ENCODE measurements at regions not wholly inside any gene's neighbourhood (a gene's known extent, or its start where the extent isn't known, plus 50 kb on each side); places are given as distances from the start of the nearest gene placed in this dataset.

- H3K9me3 ChIP-seq (ENCODE audit: control insufficient read depth, insufficient read depth, low read length): no peaks in the 10 kb centered on the region
- H3K9me2 ChIP-seq (replicated peaks; ENCODE audit: control insufficient read depth, low read length): no peaks in the 10 kb centered on the region
- H4K20me1 ChIP-seq (ENCODE audit: control insufficient read depth, insufficient read depth, low read depth, low read length): no peaks in the 10 kb centered on the region
- no peak overlapping the region for H3K4me3 ChIP-seq (ENCODE audit: low read length)
- H3K27me3 ChIP-seq (ENCODE audit: control insufficient read depth, low read length): no peaks in the 10 kb centered on the region
- peaks cover 40% of the 10 kb centered on the region for H3K4me1 ChIP-seq (ENCODE audit: control insufficient read depth, low read length)
- H3K27ac ChIP-seq (ENCODE audit: low read depth, low read length): no peak overlapping the region
- no peaks in the 10 kb centered on the region for H3K36me3 ChIP-seq (ENCODE audit: control insufficient read depth, low read length)
- no peak for TF ChIP-seq EZH2phosphoT487 (IDR thresholded peaks at IDR 0.05; ENCODE audit: borderline replicate concordance, low read length)
- no peak for TF ChIP-seq CTCF (IDR thresholded peaks at IDR 0.05; ENCODE audit: low read depth, low read length, poor library complexity, severe bottlenecking)
- H3K79me2 ChIP-seq (ENCODE audit: control insufficient read depth, low read length): no peaks in the 10 kb centered on the region
- 0 out of 2 replicates have a peak, but pooled peaks cover 6% of the 10 kb centered on the region for H3F3A ChIP-seq (ENCODE audit: control insufficient read depth, insufficient read depth)
- no peak overlapping the region for H3K4me2 ChIP-seq (ENCODE audit: low read length)
These were observed 118.1 kb upstream of the FRY start for GRCh38 chr13:31913459-31913858.

GRCh38 chr13:31914843-31915242 is 116.7 kb upstream of the FRY start:
- Histone ChIP-seq H3K4me2 (ENCODE audit: low read length) (no peak overlapping the region), H3K4me1 (ENCODE audit: control insufficient read depth, low read length) (peaks cover 35% of the 10 kb centered on the region), H3K27me3 (ENCODE audit: control insufficient read depth, low read length) (no peaks in the 10 kb centered on the region), H3K9me3 (ENCODE audit: control insufficient read depth, insufficient read depth, low read length) (no peaks in the 10 kb centered on the region), H3K79me2 (ENCODE audit: control insufficient read depth, low read length) (no peaks in the 10 kb centered on the region), H3K9me2 (replicated peaks; ENCODE audit: control insufficient read depth, low read length) (no peaks in the 10 kb centered on the region), H4K20me1 (ENCODE audit: control insufficient read depth, insufficient read depth, low read depth, low read length) (no peaks in the 10 kb centered on the region), H3K4me3 (ENCODE audit: low read length) (no peak overlapping the region), H3K27ac (ENCODE audit: low read depth, low read length) (no peak overlapping the region), H3K36me3 (ENCODE audit: control insufficient read depth, low read length) (no peaks in the 10 kb centered on the region), H3F3A (ENCODE audit: control insufficient read depth, insufficient read depth) (0 out of 2 replicates have a peak, but pooled peaks cover 4% of the 10 kb centered on the region)
- TF ChIP-seq CTCF (IDR thresholded peaks at IDR 0.05; ENCODE audit: low read depth, low read length, poor library complexity, severe bottlenecking) (no peak), EZH2phosphoT487 (IDR thresholded peaks at IDR 0.05; ENCODE audit: borderline replicate concordance, low read length) (no peak)

GRCh38 chr13:31918707-31919106 is 112.9 kb upstream of the FRY start:
- Histone ChIP-seq H3K36me3 (ENCODE audit: control insufficient read depth, low read length) (no peaks in the 10 kb centered on the region), H3K4me2 (ENCODE audit: low read length) (no peak overlapping the region), H3K4me3 (ENCODE audit: low read length) (no peak overlapping the region), H4K20me1 (ENCODE audit: control insufficient read depth, insufficient read depth, low read depth, low read length) (no peaks in the 10 kb centered on the region), H3K9me3 (ENCODE audit: control insufficient read depth, insufficient read depth, low read length) (no peaks in the 10 kb centered on the region), H3K27me3 (ENCODE audit: control insufficient read depth, low read length) (no peaks in the 10 kb centered on the region), H3K9me2 (replicated peaks; ENCODE audit: control insufficient read depth, low read length) (no peaks in the 10 kb centered on the region), H3K79me2 (ENCODE audit: control insufficient read depth, low read length) (no peaks in the 10 kb centered on the region), H3F3A (ENCODE audit: control insufficient read depth, insufficient read depth) (no peaks in the 10 kb centered on the region), H3K27ac (ENCODE audit: low read depth, low read length) (no peak overlapping the region), H3K4me1 (ENCODE audit: control insufficient read depth, low read length) (peaks cover 28% of the 10 kb centered on the region)
- TF ChIP-seq CTCF (IDR thresholded peaks at IDR 0.05; ENCODE audit: low read depth, low read length, poor library complexity, severe bottlenecking): no peak
- no peak for TF ChIP-seq EZH2phosphoT487 (IDR thresholded peaks at IDR 0.05; ENCODE audit: borderline replicate concordance, low read length)

GRCh38 chr13:31919241-31919640 is 112.3 kb upstream of the FRY start:
- no peak overlapping the region for H3K4me2 ChIP-seq (ENCODE audit: low read length)
- no peaks in the 10 kb centered on the region for H3K36me3 ChIP-seq (ENCODE audit: control insufficient read depth, low read length)
- no peaks in the 10 kb centered on the region for H3K79me2 ChIP-seq (ENCODE audit: control insufficient read depth, low read length)
- H4K20me1 ChIP-seq (ENCODE audit: control insufficient read depth, insufficient read depth, low read depth, low read length): no peaks in the 10 kb centered on the region
- no peak overlapping the region for H3K27ac ChIP-seq (ENCODE audit: low read depth, low read length)
- no peaks in the 10 kb centered on the region for H3K9me3 ChIP-seq (ENCODE audit: control insufficient read depth, insufficient read depth, low read length)
- H3K27me3 ChIP-seq (ENCODE audit: control insufficient read depth, low read length): no peaks in the 10 kb centered on the region
- H3K4me1 ChIP-seq (ENCODE audit: control insufficient read depth, low read length): peaks cover 28% of the 10 kb centered on the region
- H3K9me2 ChIP-seq (replicated peaks; ENCODE audit: control insufficient read depth, low read length): no peaks in the 10 kb centered on the region
- no peaks in the 10 kb centered on the region for H3F3A ChIP-seq (ENCODE audit: control insufficient read depth, insufficient read depth)
- H3K4me3 ChIP-seq (ENCODE audit: low read length): no peak overlapping the region
- no peak for TF ChIP-seq EZH2phosphoT487 (IDR thresholded peaks at IDR 0.05; ENCODE audit: borderline replicate concordance, low read length)
- no peak for TF ChIP-seq CTCF (IDR thresholded peaks at IDR 0.05; ENCODE audit: low read depth, low read length, poor library complexity, severe bottlenecking)

Data from DOHH2 (cell line).